ENCODE measurements at regions not wholly inside any gene's neighbourhood (a gene's known extent, or its start where the extent isn't known, plus 50 kb on each side); places are given as distances from the start of the nearest gene placed in this dataset.

DNA sequence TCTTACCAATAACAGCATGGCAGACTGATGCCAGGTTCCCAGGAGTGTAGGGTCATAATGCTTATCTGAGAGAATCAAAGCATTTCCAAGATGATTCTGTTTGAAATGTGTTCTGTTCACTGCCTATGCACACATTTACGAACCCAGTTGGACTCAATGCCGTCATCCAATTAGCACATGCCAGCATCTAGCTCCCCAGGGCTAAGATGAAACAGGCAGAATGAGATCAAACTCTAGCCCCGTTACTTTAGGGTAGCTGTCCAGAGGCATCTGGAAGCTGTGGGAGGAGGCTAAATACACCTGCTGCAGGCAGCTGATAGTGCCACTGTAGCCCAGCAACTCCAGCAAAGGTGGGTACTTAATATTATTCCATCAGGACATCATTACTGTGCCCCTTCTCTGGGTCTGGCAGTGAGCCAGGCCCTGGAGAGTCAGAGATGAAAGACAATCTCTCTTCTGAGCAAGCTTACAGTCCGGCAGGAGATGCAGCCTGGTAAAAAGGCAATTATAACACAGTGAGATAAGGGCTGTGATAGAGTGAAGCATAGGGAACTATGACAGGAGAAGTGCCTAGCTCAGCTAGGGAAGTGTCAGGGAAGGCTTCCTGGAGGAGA, 156.4 kb upstream of the PPP2R3A start:
- TF ChIP-seq, protein P1, sequence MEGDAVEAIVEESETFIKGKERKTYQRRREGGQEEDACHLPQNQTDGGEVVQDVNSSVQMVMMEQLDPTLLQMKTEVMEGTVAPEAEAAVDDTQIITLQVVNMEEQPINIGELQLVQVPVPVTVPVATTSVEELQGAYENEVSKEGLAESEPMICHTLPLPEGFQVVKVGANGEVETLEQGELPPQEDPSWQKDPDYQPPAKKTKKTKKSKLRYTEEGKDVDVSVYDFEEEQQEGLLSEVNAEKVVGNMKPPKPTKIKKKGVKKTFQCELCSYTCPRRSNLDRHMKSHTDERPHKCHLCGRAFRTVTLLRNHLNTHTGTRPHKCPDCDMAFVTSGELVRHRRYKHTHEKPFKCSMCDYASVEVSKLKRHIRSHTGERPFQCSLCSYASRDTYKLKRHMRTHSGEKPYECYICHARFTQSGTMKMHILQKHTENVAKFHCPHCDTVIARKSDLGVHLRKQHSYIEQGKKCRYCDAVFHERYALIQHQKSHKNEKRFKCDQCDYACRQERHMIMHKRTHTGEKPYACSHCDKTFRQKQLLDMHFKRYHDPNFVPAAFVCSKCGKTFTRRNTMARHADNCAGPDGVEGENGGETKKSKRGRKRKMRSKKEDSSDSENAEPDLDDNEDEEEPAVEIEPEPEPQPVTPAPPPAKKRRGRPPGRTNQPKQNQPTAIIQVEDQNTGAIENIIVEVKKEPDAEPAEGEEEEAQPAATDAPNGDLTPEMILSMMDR (conservative IDR thresholded peaks at IDR 0.05 in 1 of 2, IDR thresholded peaks at IDR 0.05 in 1 of 2; ENCODE audit: low read depth in 1 of 2, low read length in 2 of 2), result no peak
- TF ChIP-seq EZH2 (IDR thresholded peaks at IDR 0.05; ENCODE audit: low read length, missing control alignments), result no peak
